B cell (primary cell): ENCODE measurements at regions not wholly inside any gene's neighbourhood (a gene's known extent, or its start where the extent isn't known, plus 50 kb on each side); places are given as distances from the start of the nearest gene placed in this dataset.

Source experiments
- ATAC-seq: fragments of 200-7000 bp; cut with Tn5 transposase; one replicate; pipeline ENCODE4 v1.10.0; 2021; ENCODE audit warnings: low read depth, mild to moderate bottlenecking, moderate number of reproducible peaks, moderate library complexity
- CTCF ChIA-PET: fragments of 350-600 bp; sonication (Branson Sonifier 250); formaldehyde crosslinking; loops from one replicate; lab custom pipeline; 2021; ENCODE audit warnings: antibody characterized with exemption, inconsistent platforms; lab: Charles Lee
- POLR2A ChIA-PET: fragments of 350-600 bp; sonication (Branson Sonifier 250); formaldehyde crosslinking; loops from one replicate; lab custom pipeline; 2021; ENCODE audit warnings: antibody characterized with exemption; lab: Charles Lee
- DNase-seq: peaks from one replicate; pipeline ENCODE4 v3.0.0; 2013
- H2AFZ ChIP-seq: 2 replicates; pipeline ENCODE4 v1.6.1; 2012; ENCODE audit warnings: mild to moderate bottlenecking, low read depth, low read length; ENCODE audit not compliant: insufficient read depth, poor library complexity, severe bottlenecking
- H3K27ac ChIP-seq, 2 donors: 1 replicate in 1 of 2; 2 replicates in 1 of 2; pipeline ENCODE4 v1.5.1; 2012 to 2013; ENCODE audit warnings: low read length in 2 of 2, mild to moderate bottlenecking in 2 of 2, moderate library complexity in 1 of 2
- H3K27me3 ChIP-seq, 4 experiments: fragments of 200-600 bp in 1 of 4; sonication (generic) in 1 of 4; replicated peaks in 1 of 4; 1 replicate in 2 of 4; 2 replicates in 2 of 4; pipeline versions ENCODE4 v1.6.1 to v1.7.0; 2013 to 2016; ENCODE audit warnings: low read length in 3 of 4, mild to moderate bottlenecking in 2 of 4, mixed read lengths in 1 of 4, moderate library complexity in 1 of 4; ENCODE audit not compliant: insufficient read depth in 4 of 4, control insufficient read depth in 3 of 4; ENCODE audit errors: control extremely low read depth in 1 of 4
- H3K36me3 ChIP-seq, 2 experiments: replicated peaks in 1 of 2; 1 replicate in 1 of 2; 2 replicates in 1 of 2; pipeline versions ENCODE4 v1.6.1 to v1.7.1; 2013; ENCODE audit warnings: low read length in 1 of 2; ENCODE audit not compliant: insufficient read depth in 2 of 2, control insufficient read depth in 1 of 2; ENCODE audit errors: control extremely low read depth in 1 of 2, extremely low read depth in 1 of 2
- H3K4me1 ChIP-seq, 2 donors: fragments of 200-600 bp in 1 of 2; sonication (generic) in 1 of 2; 1 replicate in 1 of 2; 2 replicates in 1 of 2; pipeline versions ENCODE4 v1.5.1 to v1.6.1; 2013 to 2017; ENCODE audit warnings: low read length in 2 of 2; ENCODE audit not compliant: control insufficient read depth in 2 of 2, insufficient read depth in 2 of 2
- H3K4me2 ChIP-seq: replicated peaks from 2 replicates; pipeline ENCODE3; 2012; ENCODE audit warnings: mild to moderate bottlenecking, low read depth, low read length; ENCODE audit not compliant: poor library complexity, severe bottlenecking
- H3K4me3 ChIP-seq, 5 experiments: fragments of 200-600 bp in 1 of 5; sonication (generic) in 1 of 5; 1 replicate in 3 of 5; 2 replicates in 2 of 5; pipeline versions ENCODE4 v1.5.1 to v1.7.0; 2011 to 2016; ENCODE audit warnings: low read length in 4 of 5, mild to moderate bottlenecking in 4 of 5, low read depth in 2 of 5, control low read depth in 1 of 5, moderate library complexity in 1 of 5; ENCODE audit not compliant: insufficient read depth in 1 of 5; ENCODE audit errors: control extremely low read depth in 1 of 5, extremely low read depth in 1 of 5
- H3K79me2 ChIP-seq: fragments of 200-600 bp; sonication (generic); one replicate; pipeline ENCODE4 v1.6.0; 2016; ENCODE audit warnings: low read length; ENCODE audit not compliant: control insufficient read depth, insufficient read depth
- H3K9ac ChIP-seq: fragments of 200-600 bp; sonication (generic); 2 replicates; pipeline ENCODE4 v1.6.1; 2017; ENCODE audit warnings: mild to moderate bottlenecking, low read length, moderate library complexity
- H3K9me3 ChIP-seq, 3 donors: one replicate each; pipeline versions ENCODE4 v1.6.1 to v1.7.1; 2013; ENCODE audit warnings: low read length in 2 of 3; ENCODE audit not compliant: control insufficient read depth in 2 of 3, insufficient read depth in 1 of 3; ENCODE audit errors: control extremely low read depth in 1 of 3
- H4K20me1 ChIP-seq: 2 replicates; pipeline ENCODE4 v1.6.0; 2012; ENCODE audit warnings: mild to moderate bottlenecking, low read length; ENCODE audit not compliant: insufficient read depth, control insufficient read depth, poor library complexity, severe bottlenecking
- H3K27ac Mint-ChIP-seq: one replicate; pipeline ENCODE4 v1.8.0; 2021; ENCODE audit warnings: mixed read lengths
- H3K27me3 Mint-ChIP-seq: one replicate; pipeline ENCODE4 v1.8.0; 2021; ENCODE audit warnings: mixed read lengths
- H3K4me1 Mint-ChIP-seq: one replicate; pipeline ENCODE4 v1.8.0; 2021; ENCODE audit warnings: mixed read lengths
- H3K4me3 Mint-ChIP-seq: one replicate; pipeline ENCODE4 v1.8.0; 2021; ENCODE audit warnings: mixed read lengths
- H3K9me3 Mint-ChIP-seq: one replicate; pipeline ENCODE4 v1.8.0; 2022; ENCODE audit warnings: mixed read lengths; ENCODE audit not compliant: insufficient read depth
- CTCF ChIP-seq: fragments of 200-600 bp; IDR thresholded peaks from one replicate; pipeline ENCODE4 v1.8.0; 2022; ENCODE audit warnings: antibody characterized with exemption, mild to moderate bottlenecking
- EZH2 ChIP-seq: IDR thresholded peaks from 2 replicates; pipeline ENCODE4 v1.6.1; 2012; ENCODE audit warnings: borderline replicate concordance, low read depth, mild to moderate bottlenecking, moderate library complexity, low read length; ENCODE audit not compliant: insufficient read depth, poor library complexity, severe bottlenecking
- WGBS: methylation state at CpG from one replicate; pipeline ENCODE4 v1.1.5; 2013; ENCODE audit warnings: missing lambda C conversion rate; ENCODE audit not compliant: insufficient coverage; 5-methylcytosine and 5-hydroxymethylcytosine counted together
- intact Hi-C: fragments of 100-400 bp; cut with micrococcal nuclease; formaldehyde crosslinking; loops from one replicate; pipeline ENCODE4 v1.10.0; 2022

- Histone ChIP-seq H3K36me3 (no peaks in the 10 kb centered on the region), H2AFZ (no peak overlapping the region), H4K20me1 (no peaks in the 10 kb centered on the region), H3K4me1 (no peaks in the 10 kb centered on the region), H3K4me2 (no peak overlapping the region), H3K79me2 (no peaks in the 10 kb centered on the region), H3K9ac (no peak overlapping the region), H3K27ac (no peak overlapping the region), H3K4me3 (no peak overlapping the region), H3K9me3 (peaks cover 0 to 8% (median 7%) of the 10 kb centered on the region in 3 donors), H3K27me3 (no peaks in the 10 kb centered on the region)
- Mint-ChIP-seq H3K9me3 (peaks cover 6% of the 10 kb centered on the region), H3K4me1 (no peaks in the 10 kb centered on the region), H3K4me3 (no peak overlapping the region), H3K27ac (no peak overlapping the region), H3K27me3 (no peaks in the 10 kb centered on the region)
- TF ChIP-seq EZH2 (no peak), CTCF (no peak)
- WGBS, result 86% methylated on average over 2 of the region's 3 CpGs
- intact Hi-C loops, result no loop called here
- ATAC-seq (no peak), DNase-seq (no peak)
- ChIA-PET CTCF (no interaction called here), POLR2A (no interaction called here)
Measured at GRCh38 chr6:82702574-82702973, 339.0 kb downstream of the TPBG start.

GRCh38 chr6:82703230-82703629, 339.6 kb downstream of the TPBG start:
- TF ChIP-seq EZH2 (no peak), CTCF (no peak)
- Histone ChIP-seq H3K9ac (no peak overlapping the region), H3K79me2 (no peaks in the 10 kb centered on the region), H3K4me3 (no peak overlapping the region), H3K27me3 (no peaks in the 10 kb centered on the region), H3K9me3 (peaks cover 0 to 8% (median 7%) of the 10 kb centered on the region in 3 donors), H3K4me1 (no peaks in the 10 kb centered on the region), H4K20me1 (no peaks in the 10 kb centered on the region), H2AFZ (no peak overlapping the region), H3K4me2 (no peak overlapping the region), H3K27ac (no peak overlapping the region), H3K36me3 (no peaks in the 10 kb centered on the region)
- CTCF ChIA-PET, result no interaction called here
- WGBS, result 89% methylated on average over 3 of the region's 4 CpGs
- H3K27me3 Mint-ChIP-seq, result no peaks in the 10 kb centered on the region
- H3K4me3 Mint-ChIP-seq, result no peak overlapping the region
- ATAC-seq, result no peak
- no peaks in the 10 kb centered on the region for H3K4me1 Mint-ChIP-seq
- peaks cover 6% of the 10 kb centered on the region for H3K9me3 Mint-ChIP-seq
- POLR2A ChIA-PET, result no interaction called here
- DNase-seq, result no peak
- intact Hi-C loops, result no loop called here
- H3K27ac Mint-ChIP-seq, result no peak overlapping the region
